ENCODE measurements at regions not wholly inside any gene's neighbourhood (a gene's known extent, or its start where the extent isn't known, plus 50 kb on each side); places are given as distances from the start of the nearest gene placed in this dataset.
"Not testable (repeated sequence)": the region's sequence is repeated elsewhere in the genome, so short reads cannot be mapped to it uniquely, and the experiment has no call there.

- no peaks in the 10 kb centered on the region for H3K9me3 ChIP-seq
- no peaks in the 10 kb centered on the region for H3K36me3 ChIP-seq
- no peaks in the 10 kb centered on the region for H3K27me3 ChIP-seq
- intact Hi-C loops (cut with DNase I) = no loop called here
- H3K4me1 ChIP-seq = peaks cover 3% of the 10 kb centered on the region
- ATAC-seq = no peak
- no peak for DNase-seq
- TF ChIP-seq CTCF (IDR thresholded peaks at IDR 0.05) = no peak
- no peak overlapping the region for H3K27ac ChIP-seq
- no peak overlapping the region for H3K4me3 ChIP-seq
Observed at GRCh38 chr6:109875973-109876372, 102.1 kb upstream of the GPR6 start.

DNA sequence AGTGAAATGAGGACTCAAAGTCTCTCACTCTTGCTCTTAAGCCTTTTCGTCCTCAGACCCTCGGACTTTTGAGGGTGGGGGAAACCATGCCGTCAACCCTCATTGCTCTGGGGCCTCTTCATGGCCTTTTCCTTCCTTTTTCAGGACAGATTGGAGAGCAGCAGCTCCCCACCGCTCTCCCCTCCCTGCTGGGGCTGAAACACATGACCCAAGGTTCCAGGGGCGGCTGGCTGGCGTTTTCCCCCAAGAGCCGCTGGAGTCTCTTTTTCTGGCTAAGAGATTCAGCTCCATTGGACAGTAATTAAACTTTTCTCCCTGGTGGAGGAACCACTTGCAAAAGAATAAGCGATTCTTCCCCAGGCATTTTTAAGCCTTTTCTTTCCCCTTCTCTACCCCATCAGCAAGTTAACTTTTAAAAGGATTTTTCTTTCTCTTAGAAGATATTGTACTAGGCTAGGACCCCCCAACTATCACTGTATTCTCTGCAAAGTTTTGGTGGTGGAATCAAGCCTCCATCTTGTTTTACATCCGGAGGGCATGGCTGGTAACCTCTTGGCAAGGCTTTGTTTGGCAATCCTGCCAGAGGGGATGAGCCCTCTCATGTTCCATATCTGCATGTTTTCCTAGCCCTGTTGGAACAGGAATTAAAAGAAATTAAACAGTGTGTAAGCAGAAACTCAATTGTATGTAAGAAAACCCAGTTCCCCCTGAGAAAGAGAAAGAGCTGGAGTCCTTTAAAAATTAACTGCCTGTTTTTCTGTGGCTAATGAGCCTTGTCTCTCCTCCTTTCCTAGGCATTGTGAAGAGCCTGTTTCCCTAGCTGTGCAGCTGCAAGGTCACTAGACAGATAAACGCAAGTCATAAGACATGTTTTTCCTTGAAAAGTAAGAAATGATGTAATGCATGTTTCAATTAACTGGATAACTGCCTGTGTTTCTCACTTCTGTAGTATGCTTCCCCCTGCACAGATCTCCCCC, 100.8 kb upstream of the GPR6 start:
- ATAC-seq (no peak), DNase-seq (no peak)
- no peaks in the 10 kb centered on the region for H3K27me3 ChIP-seq
- H3K27ac ChIP-seq = no peak overlapping the region
- H3K9me3 ChIP-seq = no peaks in the 10 kb centered on the region
- no peak overlapping the region for H3K4me3 ChIP-seq
- TF ChIP-seq CTCF (IDR thresholded peaks at IDR 0.05) = no peak
- intact Hi-C loops (cut with DNase I) = no loop called here
- no peaks in the 10 kb centered on the region for H3K36me3 ChIP-seq
- peaks cover 2% of the 10 kb centered on the region for H3K4me1 ChIP-seq

- H3K36me3 ChIP-seq; H3K9me3 ChIP-seq; DNase-seq; H3K4me1 ChIP-seq; ATAC-seq; H3K27me3 ChIP-seq; intact Hi-C loops (cut with DNase I); H3K4me3 ChIP-seq; H3K27ac ChIP-seq: not testable (repeated sequence)
Observed at GRCh38 chr6:109878005-109878690, 100.0 kb upstream of the GPR6 start.

GRCh38 chr6:109879081-109879480, 99.0 kb upstream of the GPR6 start:
- H3K9me3 ChIP-seq; H3K27ac ChIP-seq; H3K4me1 ChIP-seq; H3K27me3 ChIP-seq; DNase-seq; intact Hi-C loops (cut with DNase I); H3K36me3 ChIP-seq; H3K4me3 ChIP-seq; ATAC-seq: not testable (repeated sequence)

DNA sequence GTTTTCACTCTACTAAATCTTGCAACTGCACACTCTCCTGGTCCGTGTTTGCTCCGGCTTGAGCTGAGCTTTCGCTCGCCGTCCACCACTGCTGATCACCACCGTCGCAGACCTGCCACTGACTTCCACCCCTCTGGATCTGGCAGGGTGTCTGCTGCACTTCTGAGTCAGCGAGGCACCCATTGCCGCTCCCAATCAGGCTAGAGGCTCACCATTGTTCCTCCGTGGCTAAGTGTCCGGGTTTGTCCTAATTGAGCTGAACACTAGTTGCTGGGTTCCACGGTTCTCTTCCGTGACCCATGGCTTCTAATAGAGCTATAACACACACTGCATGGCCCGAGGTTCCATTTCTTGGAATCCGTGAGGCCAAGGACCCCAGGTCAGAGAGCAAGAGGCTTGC, 98.6 kb upstream of the GPR6 start:
- no peak overlapping the region for H3K27ac ChIP-seq
- TF ChIP-seq CTCF (IDR thresholded peaks at IDR 0.05) = no peak
- no peak for DNase-seq

DNA sequence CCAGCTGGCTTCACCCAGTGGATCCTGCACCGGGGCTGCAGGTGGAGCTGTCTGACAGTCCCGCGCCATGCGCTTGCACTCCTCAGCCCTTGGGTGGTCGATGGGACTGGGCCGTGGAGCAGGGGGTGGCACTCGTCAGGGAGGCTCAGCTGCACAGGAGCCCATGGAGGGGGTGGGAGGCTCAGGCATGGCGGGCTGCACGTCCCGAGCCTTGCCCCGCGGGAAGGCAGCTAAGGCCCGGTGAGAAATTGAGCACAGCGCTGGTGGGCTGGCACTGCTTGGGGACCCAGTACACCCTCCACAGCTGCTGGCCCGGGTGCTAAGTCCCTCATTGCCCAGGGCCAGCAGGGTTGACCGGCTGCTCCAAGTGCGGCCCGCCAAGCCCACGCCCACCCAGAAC, 97.0 kb upstream of the GPR6 start:
- H3K4me3 ChIP-seq; intact Hi-C loops (cut with DNase I); H3K4me1 ChIP-seq; H3K27me3 ChIP-seq; H3K27ac ChIP-seq; DNase-seq; H3K9me3 ChIP-seq; ATAC-seq; H3K36me3 ChIP-seq: not testable (repeated sequence)

More for the DNA sequence above, 98.6 kb upstream of the GPR6 start:
- H3K36me3 ChIP-seq = no peaks in the 10 kb centered on the region
- no peaks in the 10 kb centered on the region for H3K27me3 ChIP-seq
- no peaks in the 10 kb centered on the region for H3K4me1 ChIP-seq
- no peaks in the 10 kb centered on the region for H3K9me3 ChIP-seq
- H3K4me3 ChIP-seq = no peak overlapping the region
- intact Hi-C loops (cut with DNase I) = no loop called here
- no peak for ATAC-seq

GRCh38 chr6:109881953-109882490, 96.1 kb upstream of the GPR6 start:
- H3K9me3 ChIP-seq; H3K4me1 ChIP-seq; ATAC-seq; H3K4me3 ChIP-seq; H3K36me3 ChIP-seq; intact Hi-C loops (cut with DNase I); H3K27me3 ChIP-seq; DNase-seq: not testable (repeated sequence)
- peak overlapping the region; percentile 1 for H3K27ac ChIP-seq

Data from upper lobe of right lung (tissue), 1 donor.